GM20000 (cell line): ENCODE measurements at regions not wholly inside any gene's neighbourhood (a gene's known extent, or its start where the extent isn't known, plus 50 kb on each side); places are given as distances from the start of the nearest gene placed in this dataset.
"Not testable (repeated sequence)": the region's sequence is repeated elsewhere in the genome, so short reads cannot be mapped to it uniquely, and the experiment has no call there.

Experiments
- DNase-seq: peaks from one replicate; pipeline ENCODE4 v3.0.0; 2012; ENCODE audit warnings: low spot score
- CTCF ChIP-seq: IDR thresholded peaks from 2 replicates; pipeline ENCODE4 v1.5.1; 2012; ENCODE audit warnings: mild to moderate bottlenecking, control low read depth; ENCODE audit errors: extremely low read depth, missing control alignments

GRCh38 chr4:66791686-66792085 lies 753.6 kb downstream of the CENPC start:
- no peak for DNase-seq
- no peak for TF ChIP-seq CTCF

- TF ChIP-seq CTCF, result no peak
- no peak for DNase-seq
These were observed 759.8 kb downstream of the CENPC start for GRCh38 chr4:66785479-66785878.

GRCh38 chr4:66782751-66783150 lies 762.6 kb downstream of the CENPC start:
- DNase-seq, result not testable (repeated sequence)

- no peak for DNase-seq
- TF ChIP-seq CTCF, result no peak
These were observed 768.2 kb downstream of the CENPC start for GRCh38 chr4:66777097-66777496.

GRCh38 chr4:66769441-66769840 lies 775.9 kb downstream of the CENPC start:
- TF ChIP-seq CTCF, result no peak
- DNase-seq, result no peak

- DNase-seq, result no peak
- no peak for TF ChIP-seq CTCF
These were observed 777.9 kb downstream of the CENPC start for GRCh38 chr4:66767442-66767841.

- DNase-seq, result no peak
- TF ChIP-seq CTCF, result no peak
These were observed 778.7 kb downstream of the CENPC start for GRCh38 chr4:66766557-66766956.

GRCh38 chr4:66750273-66750672 lies 795.0 kb downstream of the CENPC start:
- TF ChIP-seq CTCF, result no peak
- no peak for DNase-seq

- not testable (repeated sequence) for DNase-seq
These were observed 798.4 kb downstream of the CENPC start for GRCh38 chr4:66746918-66747317.
